IMR-90 (cell line): ENCODE measurements at regions not wholly inside any gene's neighbourhood (a gene's known extent, or its start where the extent isn't known, plus 50 kb on each side); places are given as distances from the start of the nearest gene placed in this dataset.

Experiments used
- ATAC-seq: fragments of 200-7000 bp; cut with Tn5 transposase; 2 replicates; pipeline ENCODE4 v1.9.1; 2020; ENCODE audit warnings: low read depth, mild to moderate bottlenecking, moderate library complexity
- BruUV-seq: library from RNA; stranded (reverse); fragments of 400-500 nt; replicated peaks from 2 replicates; lab custom pipeline; 2021; lab: Mats Ljungman, UMichigan
- CTCF ChIA-PET: fragments of 300-600 bp; formaldehyde crosslinking; extraction: SDS; loops from one replicate; lab custom pipeline; 2021; ENCODE audit warnings: antibody characterized with exemption; lab: Yijun Ruan, JAX
- POLR2A ChIA-PET: fragments of 300-600 bp; sonication (Branson Sonifier 250); formaldehyde crosslinking; loops from one replicate; lab custom pipeline; 2022; ENCODE audit warnings: antibody characterized with exemption; ENCODE audit not compliant: unreplicated experiment; lab: Charles Lee
- DNase-seq: peaks from one replicate; pipeline ENCODE4 v3.0.0; 2013
- H2AFZ ChIP-seq: replicated peaks from 2 replicates; pipeline ENCODE3; 2013; ENCODE audit warnings: low read length, mild to moderate bottlenecking; ENCODE audit not compliant: poor library complexity
- H2AK5ac ChIP-seq: 2 replicates; pipeline ENCODE4 v1.6.1; 2013; ENCODE audit warnings: low read depth, low read length, inconsistent platforms
- H2AK9ac ChIP-seq: replicated peaks from 2 replicates; pipeline ENCODE3; 2013; ENCODE audit warnings: mild to moderate bottlenecking, low read depth, low read length, moderate library complexity; ENCODE audit not compliant: poor library complexity
- H2BK120ac ChIP-seq: 2 replicates; pipeline ENCODE4 v1.6.1; 2013; ENCODE audit warnings: low read depth, low read length, inconsistent platforms
- H2BK15ac ChIP-seq: 3 replicates; pipeline ENCODE4 v1.6.1; 2013; ENCODE audit warnings: low read depth, low read length, inconsistent platforms
- H2BK20ac ChIP-seq: 2 replicates; pipeline ENCODE4 v1.6.1; 2013; ENCODE audit warnings: low read depth, mild to moderate bottlenecking, inconsistent platforms, low read length, moderate library complexity
- H2BK5ac ChIP-seq: 2 replicates; pipeline ENCODE4 v1.6.1; 2013; ENCODE audit warnings: mild to moderate bottlenecking, low read depth, low read length, inconsistent platforms; ENCODE audit not compliant: poor library complexity, severe bottlenecking
- H3K14ac ChIP-seq: replicated peaks from 2 replicates; pipeline ENCODE4 v1.6.1; 2013; ENCODE audit warnings: low read depth, low read length, inconsistent platforms
- H3K18ac ChIP-seq: 2 replicates; pipeline ENCODE4 v1.6.1; 2013; ENCODE audit warnings: low read depth, low read length, control low read depth
- H3K23ac ChIP-seq: 2 replicates; pipeline ENCODE4 v1.6.1; 2013; ENCODE audit warnings: low read depth, low read length, inconsistent platforms
- H3K27ac ChIP-seq: 2 replicates; pipeline ENCODE4 v1.5.1; 2013; ENCODE audit warnings: mild to moderate bottlenecking, control low read depth, low read length; ENCODE audit not compliant: insufficient read depth
- H3K27me3 ChIP-seq: 2 replicates; pipeline ENCODE4 v1.6.1; 2013; ENCODE audit warnings: low read length; ENCODE audit not compliant: control insufficient read depth, insufficient read depth
- H3K36me3 ChIP-seq: 2 replicates; pipeline ENCODE4 v1.6.1; 2013; ENCODE audit warnings: low read length, mixed read lengths; ENCODE audit not compliant: control insufficient read depth, insufficient read depth
- H3K4ac ChIP-seq: 2 replicates; pipeline ENCODE4 v1.6.1; 2013; ENCODE audit warnings: low read depth, low read length, inconsistent platforms
- H3K4me1 ChIP-seq: 2 replicates; pipeline ENCODE4 v1.6.1; 2013; ENCODE audit warnings: low read length, mixed read lengths; ENCODE audit not compliant: control insufficient read depth, insufficient read depth
- H3K4me2 ChIP-seq: 2 replicates; pipeline ENCODE4 v1.6.1; 2013; ENCODE audit warnings: low read depth, mild to moderate bottlenecking, control low read depth, low read length, moderate library complexity
- H3K4me3 ChIP-seq: 2 replicates; pipeline ENCODE4 v1.5.1; 2013; ENCODE audit warnings: low read depth, mild to moderate bottlenecking, control low read depth, low read length, moderate library complexity; ENCODE audit not compliant: insufficient read depth
- H3K56ac ChIP-seq: 2 replicates; pipeline ENCODE4 v1.6.1; 2013; ENCODE audit warnings: low read length, inconsistent platforms; ENCODE audit not compliant: insufficient read depth; ENCODE audit errors: extremely low read depth
- H3K79me1 ChIP-seq, 2 experiments: 2 replicates each; pipeline ENCODE4 v1.6.1; 2013; ENCODE audit warnings: low read length in 2 of 2, inconsistent platforms in 1 of 2, low read depth in 1 of 2
- H3K9ac ChIP-seq: 2 replicates; pipeline ENCODE4 v1.6.1; 2013; ENCODE audit warnings: low read depth, low read length, control low read depth
- H3K9me1 ChIP-seq: 2 replicates; pipeline ENCODE4 v1.6.1; 2013; ENCODE audit warnings: low read length, inconsistent platforms; ENCODE audit not compliant: insufficient read depth
- H3K9me3 ChIP-seq: 2 replicates; pipeline ENCODE4 v1.6.1; 2013; ENCODE audit warnings: low read length; ENCODE audit not compliant: control insufficient read depth, insufficient read depth
- H4K20me1 ChIP-seq: 2 replicates; pipeline ENCODE4 v1.6.1; 2013; ENCODE audit warnings: low read length, inconsistent platforms; ENCODE audit not compliant: insufficient read depth
- H4K5ac ChIP-seq: 2 replicates; pipeline ENCODE4 v1.6.1; 2013; ENCODE audit warnings: mild to moderate bottlenecking, low read depth, low read length, control low read depth
- H4K8ac ChIP-seq, 2 experiments: 2 replicates each; pipeline ENCODE4 v1.6.1; 2013; ENCODE audit warnings: low read depth in 2 of 2, low read length in 2 of 2, control low read depth in 1 of 2, inconsistent platforms in 1 of 2
- H4K91ac ChIP-seq: 2 replicates; pipeline ENCODE4 v1.6.1; 2013; ENCODE audit warnings: low read depth, low read length, inconsistent platforms; ENCODE audit not compliant: insufficient read depth
- BHLHE40 ChIP-seq: fragments of 150-350 bp; IDR thresholded peaks from 2 replicates; pipeline ENCODE4 v1.6.1; 2016; ENCODE audit warnings: mild to moderate bottlenecking, low read depth, low read length
- CEBPB ChIP-seq: IDR thresholded peaks from 2 replicates; pipeline ENCODE4 v1.6.1; 2012; ENCODE audit warnings: low read depth, low read length, improper control_type of control experiment
- CHD1 ChIP-seq: IDR thresholded peaks from 2 replicates; pipeline ENCODE4 v1.6.1; 2012; ENCODE audit warnings: low read depth, low read length, improper control_type of control experiment
- CTCF ChIP-seq: conservative IDR thresholded peaks from 2 replicates; pipeline ENCODE4 v1.5.1; 2012; ENCODE audit warnings: mild to moderate bottlenecking, low read depth, low read length, improper control_type of control experiment
- FOS ChIP-seq: fragments of 150-350 bp; IDR thresholded peaks from 2 replicates; pipeline ENCODE4 v1.6.1; 2016; ENCODE audit warnings: low read depth, low read length
- MAFK ChIP-seq: IDR thresholded peaks from 2 replicates; pipeline ENCODE4 v1.6.1; 2012; ENCODE audit warnings: low read depth, low read length, improper control_type of control experiment
- MXI1 ChIP-seq: IDR thresholded peaks from 2 replicates; pipeline ENCODE4 v1.6.1; 2012; ENCODE audit warnings: low read depth, mild to moderate bottlenecking, low read length, moderate library complexity, borderline replicate concordance
- NFE2L2 ChIP-seq: fragments of 150-350 bp; IDR thresholded peaks from 2 replicates; pipeline ENCODE4 v1.6.1; 2016; ENCODE audit warnings: low read depth, mild to moderate bottlenecking, low read length
- POLR2A ChIP-seq: IDR thresholded peaks from 2 replicates; pipeline ENCODE4 v1.6.1; 2012; ENCODE audit warnings: mild to moderate bottlenecking, low read depth, low read length
- RAD21 ChIP-seq: IDR thresholded peaks from 2 replicates; pipeline ENCODE4 v1.6.1; 2012; ENCODE audit warnings: low read length, improper control_type of control experiment
- RCOR1 ChIP-seq: IDR thresholded peaks from 2 replicates; pipeline ENCODE4 v1.6.1; 2012; ENCODE audit warnings: mild to moderate bottlenecking, low read length, improper control_type of control experiment; ENCODE audit not compliant: insufficient replicate concordance
- RFX5 ChIP-seq: IDR thresholded peaks from 2 replicates; pipeline ENCODE4 v1.8.0; 2012; ENCODE audit warnings: low read depth, mild to moderate bottlenecking, low read length, moderate library complexity
- USF2 ChIP-seq: fragments of 150-350 bp; IDR thresholded peaks from 2 replicates; pipeline ENCODE4 v1.6.1; 2017; ENCODE audit warnings: mild to moderate bottlenecking, antibody characterized with exemption, low read length, low read depth
- WGBS, 2 experiments: methylation state at CpG; one replicate each; pipeline versions ENCODE4 v1.1.5 to v1.1.7; 2013; ENCODE audit warnings: missing lambda C conversion rate in 2 of 2; ENCODE audit not compliant: insufficient read length in 1 of 2; ENCODE audit errors: extremely low coverage in 2 of 2; 5-methylcytosine and 5-hydroxymethylcytosine counted together
- dilution Hi-C: fragments of 300-500 bp; cut with HindIII; formaldehyde crosslinking; loops from one replicate; pipeline ENCODE4 v1.14.3; 2018; ENCODE audit warnings: low sequenced_read_pairs; ENCODE audit not compliant: unreplicated experiment
- in situ Hi-C: fragments of 300-500 bp; cut with MboI; formaldehyde crosslinking; loops from 3 replicates; pipeline ENCODE4 v1.14.3; 2019; ENCODE audit warnings: low sequenced_read_pairs, inconsistent platforms, mixed read lengths
- intact Hi-C: fragments of 100-400 bp; cut with micrococcal nuclease; formaldehyde crosslinking; loops from 2 replicates; pipeline ENCODE4 v1.10.0; 2022

- ChIA-PET POLR2A (no interaction called here), CTCF (no interaction called here)
- no peak overlapping the region for H2BK5ac ChIP-seq
- ATAC-seq (no peak), DNase-seq (no peak)
- no peak overlapping the region for H4K5ac ChIP-seq
- H3K9me1 ChIP-seq, result no peaks in the 10 kb centered on the region
- in situ Hi-C loops, result no loop called here
- H3K4me2 ChIP-seq, result no peak overlapping the region
- H2BK15ac ChIP-seq, result no peak overlapping the region
- H3K14ac ChIP-seq, result no peak overlapping the region
- dilution Hi-C loops, result no loop called here
- no peak overlapping the region for H3K4ac ChIP-seq
- H4K91ac ChIP-seq, result no peak overlapping the region
- H2AK5ac ChIP-seq, result no peak overlapping the region
- no peak overlapping the region for H2AFZ ChIP-seq
- H3K79me1 ChIP-seq, result no peaks in the 10 kb centered on the region
- no peaks in the 10 kb centered on the region for H4K20me1 ChIP-seq
- H4K8ac ChIP-seq, result no peak overlapping the region
- intact Hi-C loops, result no loop called here
- H2BK20ac ChIP-seq, result no peak overlapping the region
- H3K9me3 ChIP-seq, result peaks cover 16% of the 10 kb centered on the region
- no peak overlapping the region for H3K9ac ChIP-seq
- TF ChIP-seq RAD21 (no peak), NFE2L2 (no peak), CEBPB (no peak), USF2 (no peak), POLR2A (no peak), CTCF (no peak), BHLHE40 (no peak), RCOR1 (no peak), RFX5 (no peak), CHD1 (no peak), MAFK (no peak), FOS (no peak), MXI1 (no peak)
- H3K4me3 ChIP-seq, result no peak overlapping the region
- no peak overlapping the region for H2AK9ac ChIP-seq
- peaks cover 2% of the 10 kb centered on the region; the same call in 1 of the 2 replicates for H3K27me3 ChIP-seq
- no TSS peak for BruUV-seq
- H3K23ac ChIP-seq, result no peak overlapping the region
- no peak overlapping the region for H2BK120ac ChIP-seq
- no peak overlapping the region for H3K18ac ChIP-seq
- no peaks in the 10 kb centered on the region for H3K36me3 ChIP-seq
- no peak overlapping the region for H3K27ac ChIP-seq
- no peak overlapping the region for H3K56ac ChIP-seq
- 59% methylated on average over 9 of the region's 23 CpGs; no CpG with 5 or more reads in 1 of the 2 experiments for WGBS, 2 experiments
- no peaks in the 10 kb centered on the region for H3K4me1 ChIP-seq
These were observed 66.9 kb upstream of the FCN1 start for GRCh38 chr9:134984372-134985265.
